ENCODE measurements at regions not wholly inside any gene's neighbourhood (a gene's known extent, or its start where the extent isn't known, plus 50 kb on each side); places are given as distances from the start of the nearest gene placed in this dataset.

DNA sequence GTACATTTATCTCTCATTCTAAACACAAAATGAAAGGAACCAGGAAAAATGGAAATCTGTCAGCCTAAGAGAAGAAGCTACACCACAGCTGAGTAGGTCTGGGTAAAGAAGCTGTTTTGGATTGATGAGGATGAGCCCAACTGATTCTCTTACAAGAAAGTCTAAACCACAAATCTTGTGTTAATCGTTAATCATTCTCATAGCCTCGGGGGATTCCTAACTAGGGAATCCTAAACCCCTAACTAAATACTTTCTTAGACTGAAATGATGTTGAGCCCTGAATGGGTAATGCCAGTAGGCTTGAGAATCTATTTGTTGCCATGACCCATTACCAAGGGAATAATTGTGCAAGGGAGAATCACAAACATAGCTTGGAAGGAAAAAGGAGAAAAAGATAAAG lies 327.5 kb upstream of the SPRY2 start:
- Histone ChIP-seq H3K4me3 (ENCODE audit: low read depth in 1 of 3, low read length in 3 of 3) (no peak overlapping the region), H3K9me3 (ENCODE audit: control insufficient read depth in 2 of 2, insufficient read depth in 1 of 2, low read depth in 1 of 2, low read length in 1 of 2) (no peaks in the 10 kb centered on the region), H3K4me1 (ENCODE audit: control insufficient read depth in 3 of 3, insufficient read depth in 2 of 3, low read depth in 1 of 3, low read length in 2 of 3) (no peaks in the 10 kb centered on the region), H3K36me3 (ENCODE audit: control insufficient read depth in 3 of 3, insufficient read depth in 2 of 3, low read depth in 1 of 3, low read length in 3 of 3) (no peaks in the 10 kb centered on the region), H3K27me3 (ENCODE audit: control insufficient read depth in 3 of 3, insufficient read depth in 3 of 3, low read length in 3 of 3) (no peaks in the 10 kb centered on the region), H3K27ac (ENCODE audit: low read depth in 1 of 3, low read length in 2 of 3) (no peak overlapping the region)
- 72 to 74% (median 74%) methylated on average over 2 of the region's 2 CpGs for WGBS, 3 donors
- DNase-seq, result no peak
- FAIRE-seq, result no peak

DNA sequence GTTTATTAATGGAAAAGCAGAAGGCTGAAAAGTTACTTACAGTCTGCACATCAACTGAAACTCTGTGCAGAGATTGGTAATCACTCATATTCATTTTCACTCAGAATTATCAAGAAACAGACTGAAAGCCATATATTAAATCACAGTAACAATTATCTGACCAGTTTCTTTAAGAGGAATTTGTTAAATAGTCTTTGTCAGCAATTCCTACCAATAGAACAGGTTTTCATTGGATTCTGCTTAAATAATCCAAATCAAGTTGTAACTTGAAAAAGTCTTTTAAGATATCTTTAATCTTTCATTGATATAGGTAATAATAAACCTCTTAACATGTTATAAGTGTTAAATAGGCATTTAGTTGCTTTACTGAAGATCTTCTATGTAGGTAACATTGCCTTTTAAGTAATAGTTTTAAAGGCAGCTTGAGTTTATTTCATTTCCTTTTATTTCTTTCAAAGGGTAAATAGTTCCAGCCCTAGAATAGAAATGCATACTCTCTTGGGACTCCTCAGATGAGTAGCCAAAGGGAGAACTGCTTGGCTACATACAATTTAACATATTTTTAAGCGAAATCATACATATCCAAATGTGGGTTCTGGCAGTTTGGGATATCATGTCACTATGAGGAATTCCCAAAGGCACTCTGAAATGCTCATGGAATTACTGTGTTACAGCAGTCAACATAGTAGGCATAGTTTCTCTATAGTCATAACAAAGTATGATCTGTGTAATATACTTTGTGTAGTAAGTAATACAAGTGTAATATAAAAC lies 326.0 kb upstream of the SPRY2 start:
- no peak overlapping the region for H3K27ac ChIP-seq (ENCODE audit: low read depth in 1 of 3, low read length in 2 of 3)
- no peaks in the 10 kb centered on the region for H3K9me3 ChIP-seq (ENCODE audit: control insufficient read depth in 2 of 2, insufficient read depth in 1 of 2, low read depth in 1 of 2, low read length in 1 of 2)
- WGBS, 3 donors, result 65 to 73% (median 69%) methylated on average over 1 of the region's 1 CpG
- no peak overlapping the region for H3K4me3 ChIP-seq (ENCODE audit: low read depth in 1 of 3, low read length in 3 of 3)
- H3K4me1 ChIP-seq (ENCODE audit: control insufficient read depth in 3 of 3, insufficient read depth in 2 of 3, low read depth in 1 of 3, low read length in 2 of 3), result no peaks in the 10 kb centered on the region
- H3K36me3 ChIP-seq (ENCODE audit: control insufficient read depth in 3 of 3, insufficient read depth in 2 of 3, low read depth in 1 of 3, low read length in 3 of 3), result no peaks in the 10 kb centered on the region
- H3K27me3 ChIP-seq (ENCODE audit: control insufficient read depth in 3 of 3, insufficient read depth in 3 of 3, low read length in 3 of 3), result no peaks in the 10 kb centered on the region
- DNase-seq (no peak), FAIRE-seq (no peak)

GRCh38 chr13:80665792-80666333 lies 324.9 kb upstream of the SPRY2 start:
- H3K27ac ChIP-seq (ENCODE audit: low read depth in 1 of 3, low read length in 2 of 3), result no peak overlapping the region
- 63 to 80% (median 69%) methylated on average over 3 of the region's 3 CpGs for WGBS, 3 donors

GRCh38 chr13:80664950-80665349 lies 324.0 kb upstream of the SPRY2 start:
- Histone ChIP-seq H3K27me3 (ENCODE audit: control insufficient read depth in 3 of 3, insufficient read depth in 3 of 3, low read length in 3 of 3) (no peaks in the 10 kb centered on the region), H3K27ac (ENCODE audit: low read depth in 1 of 3, low read length in 2 of 3) (no peak overlapping the region), H3K4me3 (ENCODE audit: low read depth in 1 of 3, low read length in 3 of 3) (no peak overlapping the region), H3K4me1 (ENCODE audit: control insufficient read depth in 3 of 3, insufficient read depth in 2 of 3, low read depth in 1 of 3, low read length in 2 of 3) (no peaks in the 10 kb centered on the region), H3K9me3 (ENCODE audit: control insufficient read depth in 2 of 2, insufficient read depth in 1 of 2, low read depth in 1 of 2, low read length in 1 of 2) (no peaks in the 10 kb centered on the region), H3K36me3 (ENCODE audit: control insufficient read depth in 3 of 3, insufficient read depth in 2 of 3, low read depth in 1 of 3, low read length in 3 of 3) (no peaks in the 10 kb centered on the region)
- FAIRE-seq (no peak), DNase-seq (no peak)

More at GRCh38 chr13:80665792-80666333, 324.9 kb upstream of the SPRY2 start:
- FAIRE-seq (no peak), DNase-seq (no peak)
- Histone ChIP-seq H3K36me3 (ENCODE audit: control insufficient read depth in 3 of 3, insufficient read depth in 2 of 3, low read depth in 1 of 3, low read length in 3 of 3) (no peaks in the 10 kb centered on the region), H3K27me3 (ENCODE audit: control insufficient read depth in 3 of 3, insufficient read depth in 3 of 3, low read length in 3 of 3) (no peaks in the 10 kb centered on the region), H3K4me3 (ENCODE audit: low read depth in 1 of 3, low read length in 3 of 3) (no peak overlapping the region), H3K9me3 (ENCODE audit: control insufficient read depth in 2 of 2, insufficient read depth in 1 of 2, low read depth in 1 of 2, low read length in 1 of 2) (no peaks in the 10 kb centered on the region), H3K4me1 (ENCODE audit: control insufficient read depth in 3 of 3, insufficient read depth in 2 of 3, low read depth in 1 of 3, low read length in 2 of 3) (no peaks in the 10 kb centered on the region)

GRCh38 chr13:80663788-80664187 lies 322.9 kb upstream of the SPRY2 start:
- H3K4me1 ChIP-seq (ENCODE audit: control insufficient read depth in 3 of 3, insufficient read depth in 2 of 3, low read depth in 1 of 3, low read length in 2 of 3), result no peaks in the 10 kb centered on the region
- H3K4me3 ChIP-seq (ENCODE audit: low read depth in 1 of 3, low read length in 3 of 3), result no peak overlapping the region
- DNase-seq (no peak), FAIRE-seq (peak; percentile 89)
- H3K27me3 ChIP-seq (ENCODE audit: control insufficient read depth in 3 of 3, insufficient read depth in 3 of 3, low read length in 3 of 3), result no peaks in the 10 kb centered on the region
- H3K27ac ChIP-seq (ENCODE audit: low read depth in 1 of 3, low read length in 2 of 3), result no peak overlapping the region
- H3K9me3 ChIP-seq (ENCODE audit: control insufficient read depth in 2 of 2, insufficient read depth in 1 of 2, low read depth in 1 of 2, low read length in 1 of 2), result peaks cover 0 to 1% of the 10 kb centered on the region in 2 donors
- 47 to 78% (median 67%) methylated on average over 1 of the region's 1 CpG for WGBS, 3 donors
- H3K36me3 ChIP-seq (ENCODE audit: control insufficient read depth in 3 of 3, insufficient read depth in 2 of 3, low read depth in 1 of 3, low read length in 3 of 3), result no peaks in the 10 kb centered on the region

- peaks cover 0 to 4% of the 10 kb centered on the region in 2 donors for H3K9me3 ChIP-seq (ENCODE audit: control insufficient read depth in 2 of 2, insufficient read depth in 1 of 2, low read depth in 1 of 2, low read length in 1 of 2)
- H3K36me3 ChIP-seq (ENCODE audit: control insufficient read depth in 3 of 3, insufficient read depth in 2 of 3, low read depth in 1 of 3, low read length in 3 of 3), result no peaks in the 10 kb centered on the region
- H3K4me1 ChIP-seq (ENCODE audit: control insufficient read depth in 3 of 3, insufficient read depth in 2 of 3, low read depth in 1 of 3, low read length in 2 of 3), result no peaks in the 10 kb centered on the region
- no peak overlapping the region for H3K27ac ChIP-seq (ENCODE audit: low read depth in 1 of 3, low read length in 2 of 3)
- H3K4me3 ChIP-seq (ENCODE audit: low read depth in 1 of 3, low read length in 3 of 3), result no peak overlapping the region
- DNase-seq (no peak), FAIRE-seq (no peak)
- 91 to 95% (median 94%) methylated on average over 16 of the region's 16 CpGs for WGBS, 3 donors
- no peaks in the 10 kb centered on the region for H3K27me3 ChIP-seq (ENCODE audit: control insufficient read depth in 3 of 3, insufficient read depth in 3 of 3, low read length in 3 of 3)
Observed at GRCh38 chr13:80658705-80659104, 317.8 kb upstream of the SPRY2 start.

DNA sequence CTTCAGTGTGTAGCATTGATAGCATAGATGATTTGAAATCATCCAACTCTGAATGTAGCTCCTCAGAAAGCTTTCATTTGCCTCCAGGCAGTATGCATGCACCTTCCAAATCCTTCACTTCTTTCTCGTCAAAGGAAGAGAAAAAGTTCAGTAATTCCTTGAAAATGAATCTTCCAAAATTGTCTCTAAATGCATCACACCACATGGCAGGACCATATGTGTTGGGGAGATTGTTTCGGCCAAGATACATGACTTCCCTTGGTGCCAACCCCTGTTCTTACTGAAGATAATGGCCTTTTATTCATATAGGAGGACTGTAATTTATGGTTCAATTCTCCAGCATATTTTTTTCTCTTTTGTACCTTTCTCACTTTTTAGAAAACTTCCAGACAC lies 315.6 kb upstream of the SPRY2 start:
- H3K36me3 ChIP-seq (ENCODE audit: control insufficient read depth in 3 of 3, insufficient read depth in 2 of 3, low read depth in 1 of 3, low read length in 3 of 3), result no peaks in the 10 kb centered on the region
- no peak overlapping the region for H3K4me3 ChIP-seq (ENCODE audit: low read depth in 1 of 3, low read length in 3 of 3)
- H3K4me1 ChIP-seq (ENCODE audit: control insufficient read depth in 3 of 3, insufficient read depth in 2 of 3, low read depth in 1 of 3, low read length in 2 of 3), result no peaks in the 10 kb centered on the region
- WGBS, 3 donors, result 81 to 97% (median 94%) methylated on average over 2 of the region's 2 CpGs
- H3K9me3 ChIP-seq (ENCODE audit: control insufficient read depth in 2 of 2, insufficient read depth in 1 of 2, low read depth in 1 of 2, low read length in 1 of 2), result peaks cover 0 to 4% of the 10 kb centered on the region in 2 donors
- DNase-seq (no peak), FAIRE-seq (no peak)
- H3K27ac ChIP-seq (ENCODE audit: low read depth in 1 of 3, low read length in 2 of 3), result no peak overlapping the region
- no peaks in the 10 kb centered on the region for H3K27me3 ChIP-seq (ENCODE audit: control insufficient read depth in 3 of 3, insufficient read depth in 3 of 3, low read length in 3 of 3)

DNA sequence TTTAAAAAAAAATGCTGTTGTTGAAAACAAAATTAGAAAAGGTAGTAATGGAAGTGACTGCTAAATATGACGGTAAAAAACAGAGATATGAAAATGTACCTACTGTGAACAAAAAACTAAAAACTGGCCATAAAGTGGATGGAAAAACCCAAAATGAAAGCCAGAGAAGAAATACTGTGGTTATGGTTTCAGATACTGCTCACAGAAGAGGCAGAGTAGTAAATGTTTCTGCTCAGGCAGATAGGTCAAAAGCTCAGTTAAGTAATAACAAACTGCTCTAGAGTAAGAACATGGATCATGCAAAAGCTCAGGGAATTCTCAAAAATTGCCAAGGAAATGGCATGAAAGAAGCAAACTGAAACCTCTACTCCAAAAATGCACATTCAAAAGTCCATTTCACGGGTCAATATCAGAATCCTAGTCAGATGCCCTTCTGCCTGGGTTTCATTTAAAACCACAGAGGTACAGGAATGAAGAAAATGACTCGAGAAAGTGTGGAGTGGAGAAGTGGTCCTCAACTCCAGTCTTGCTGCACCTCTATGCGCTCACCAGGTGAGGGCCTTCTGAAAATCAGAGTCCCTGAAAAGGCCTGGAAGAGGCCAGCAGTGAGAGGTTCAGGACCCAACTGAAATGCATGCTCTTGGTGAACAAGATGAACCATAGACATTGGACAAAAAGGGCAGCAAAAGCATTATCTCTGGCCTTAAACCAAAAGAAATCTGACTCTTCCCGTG lies 315.0 kb upstream of the SPRY2 start:
- no peaks in the 10 kb centered on the region for H3K27me3 ChIP-seq (ENCODE audit: control insufficient read depth in 3 of 3, insufficient read depth in 3 of 3, low read length in 3 of 3)
- H3K4me3 ChIP-seq (ENCODE audit: low read depth in 1 of 3, low read length in 3 of 3), result no peak overlapping the region
- peaks cover 0 to 4% of the 10 kb centered on the region in 2 donors for H3K9me3 ChIP-seq (ENCODE audit: control insufficient read depth in 2 of 2, insufficient read depth in 1 of 2, low read depth in 1 of 2, low read length in 1 of 2)
- FAIRE-seq, result no peak
- H3K4me1 ChIP-seq (ENCODE audit: control insufficient read depth in 3 of 3, insufficient read depth in 2 of 3, low read depth in 1 of 3, low read length in 2 of 3), result no peaks in the 10 kb centered on the region
- peak in 1 of 2 donors; percentile 1 for DNase-seq
- 73 to 86% (median 81%) methylated on average over 5 of the region's 5 CpGs for WGBS, 3 donors
- H3K27ac ChIP-seq (ENCODE audit: low read depth in 1 of 3, low read length in 2 of 3), result no peak overlapping the region
- no peaks in the 10 kb centered on the region for H3K36me3 ChIP-seq (ENCODE audit: control insufficient read depth in 3 of 3, insufficient read depth in 2 of 3, low read depth in 1 of 3, low read length in 3 of 3)

All from small intestine (tissue), 7 donors.